Ovary (tissue), 3 donors: ENCODE measurements at regions not wholly inside any gene's neighbourhood (a gene's known extent, or its start where the extent isn't known, plus 50 kb on each side); places are given as distances from the start of the nearest gene placed in this dataset.

Source experiments
- CTCF ChIP-seq, 3 donors: fragments of 450-650 bp in 2 of 3; fragments of 200-600 bp in 1 of 3; IDR thresholded peaks; one replicate each; pipeline versions ENCODE4 v1.5.1 to v1.8.0; 2016 to 2022; ENCODE audit warnings: antibody characterized with exemption in 3 of 3, mild to moderate bottlenecking in 1 of 3
- EP300 ChIP-seq: sonication (generic); formaldehyde crosslinking; IDR thresholded peaks from one replicate; pipeline ENCODE4 v1.6.1; 2017; ENCODE audit warnings: antibody characterized with exemption
- POLR2A ChIP-seq: fragments of 450-650 bp; IDR thresholded peaks from one replicate; pipeline ENCODE4 v1.6.1; 2017; ENCODE audit warnings: antibody characterized with exemption, mild to moderate bottlenecking, moderate library complexity
- donor health status: DM: no; HTN: no; CAD: no.

GRCh38 chr12:42758806-42759205, 169.3 kb upstream of the PRICKLE1 start:
- TF ChIP-seq CTCF (IDR thresholded peaks at IDR 0.05) (no peak), EP300 (no peak), POLR2A (no peak)
